Chondrocyte (in vitro differentiated cells): ENCODE measurements at regions not wholly inside any gene's neighbourhood (a gene's known extent, or its start where the extent isn't known, plus 50 kb on each side); places are given as distances from the start of the nearest gene placed in this dataset.

Source experiments
- DNase-seq: peaks from one replicate; pipeline ENCODE4 v3.0.0; 2021; ENCODE audit warnings: mixed read lengths, low spot score
- H3K27ac Mint-ChIP-seq: one replicate; pipeline ENCODE4 v1.8.0; 2021; ENCODE audit warnings: mild to moderate bottlenecking, moderate library complexity, mixed read lengths; ENCODE audit not compliant: unreplicated experiment
- H3K27me3 Mint-ChIP-seq: 2 replicates; pipeline ENCODE4 v1.8.0; 2021; ENCODE audit warnings: low read depth, mixed read lengths
- H3K36me3 Mint-ChIP-seq: 2 replicates; pipeline ENCODE4 v1.8.0; 2021; ENCODE audit warnings: low read depth, mixed read lengths
- H3K4me1 Mint-ChIP-seq: 2 replicates; pipeline ENCODE4 v1.8.0; 2021; ENCODE audit warnings: low read depth, mild to moderate bottlenecking, mixed read lengths
- H3K4me3 Mint-ChIP-seq: one replicate; pipeline ENCODE4 v1.8.0; 2021; ENCODE audit warnings: mild to moderate bottlenecking, moderate library complexity, mixed read lengths; ENCODE audit not compliant: unreplicated experiment
- H3K9me3 Mint-ChIP-seq: 2 replicates; pipeline ENCODE4 v1.8.0; 2021; ENCODE audit warnings: low read depth, mixed read lengths
- TF ChIP-seq, protein P1 (sequence below): fragments of 200-600 bp; sonication (generic); IDR thresholded peaks from 2 replicates; pipeline ENCODE4 v1.5.0; 2021; ENCODE audit warnings: antibody characterized with exemption, mild to moderate bottlenecking, moderate library complexity

DNA sequence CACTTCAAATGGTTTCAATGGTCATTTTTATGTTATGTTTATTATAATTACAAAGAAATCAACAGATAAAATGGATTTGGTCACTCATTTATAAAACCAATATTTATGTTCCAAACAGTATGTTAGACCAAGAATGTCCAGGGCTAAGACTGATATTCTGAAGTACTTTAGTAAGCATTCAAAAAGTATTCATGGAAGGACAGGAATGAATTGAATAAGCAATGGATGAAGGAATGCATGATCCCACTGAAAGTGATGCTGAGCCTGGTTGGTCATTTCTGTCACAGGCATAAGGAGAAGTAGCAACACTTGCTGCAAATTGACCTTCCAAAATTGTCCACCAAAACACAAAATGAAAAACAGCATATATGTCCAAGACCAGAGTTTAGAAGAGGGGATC is 189.0 kb upstream of the CELF2 start:
- DNase-seq = no peak
- Mint-ChIP-seq H3K4me1 (peaks cover 65% of the 10 kb centered on the region), H3K36me3 (no peaks in the 10 kb centered on the region), H3K9me3 (no peaks in the 10 kb centered on the region), H3K4me3 (no peak overlapping the region), H3K27ac (peak overlapping the region; percentile 99), H3K27me3 (no peaks in the 10 kb centered on the region)
- TF ChIP-seq, protein P1, sequence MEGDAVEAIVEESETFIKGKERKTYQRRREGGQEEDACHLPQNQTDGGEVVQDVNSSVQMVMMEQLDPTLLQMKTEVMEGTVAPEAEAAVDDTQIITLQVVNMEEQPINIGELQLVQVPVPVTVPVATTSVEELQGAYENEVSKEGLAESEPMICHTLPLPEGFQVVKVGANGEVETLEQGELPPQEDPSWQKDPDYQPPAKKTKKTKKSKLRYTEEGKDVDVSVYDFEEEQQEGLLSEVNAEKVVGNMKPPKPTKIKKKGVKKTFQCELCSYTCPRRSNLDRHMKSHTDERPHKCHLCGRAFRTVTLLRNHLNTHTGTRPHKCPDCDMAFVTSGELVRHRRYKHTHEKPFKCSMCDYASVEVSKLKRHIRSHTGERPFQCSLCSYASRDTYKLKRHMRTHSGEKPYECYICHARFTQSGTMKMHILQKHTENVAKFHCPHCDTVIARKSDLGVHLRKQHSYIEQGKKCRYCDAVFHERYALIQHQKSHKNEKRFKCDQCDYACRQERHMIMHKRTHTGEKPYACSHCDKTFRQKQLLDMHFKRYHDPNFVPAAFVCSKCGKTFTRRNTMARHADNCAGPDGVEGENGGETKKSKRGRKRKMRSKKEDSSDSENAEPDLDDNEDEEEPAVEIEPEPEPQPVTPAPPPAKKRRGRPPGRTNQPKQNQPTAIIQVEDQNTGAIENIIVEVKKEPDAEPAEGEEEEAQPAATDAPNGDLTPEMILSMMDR = no peak

DNA sequence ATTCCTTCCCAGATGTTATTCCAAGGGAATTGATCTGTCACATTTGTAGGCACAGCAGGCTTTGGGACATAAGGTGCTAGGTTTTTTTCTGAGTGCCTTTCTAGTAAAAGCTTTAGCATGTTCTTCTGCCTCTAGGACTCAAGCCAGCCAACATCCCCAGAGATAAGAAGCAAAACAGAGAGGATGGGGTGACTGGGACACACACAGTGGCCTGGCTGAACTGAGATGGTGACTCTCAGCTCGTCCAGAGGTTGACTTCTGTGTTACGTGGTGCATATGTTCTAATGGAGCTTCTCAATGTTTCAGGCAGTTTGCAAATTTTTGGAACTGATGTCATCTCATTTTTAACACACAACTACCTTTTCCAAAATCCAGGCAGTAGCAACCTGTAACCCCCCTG is 188.1 kb upstream of the CELF2 start:
- no peaks in the 10 kb centered on the region for H3K27me3 Mint-ChIP-seq
- peaks cover 56% of the 10 kb centered on the region for H3K4me1 Mint-ChIP-seq
- no peaks in the 10 kb centered on the region for H3K36me3 Mint-ChIP-seq
- H3K9me3 Mint-ChIP-seq = no peaks in the 10 kb centered on the region
- DNase-seq = no peak
- peak overlapping the region; percentile 99 for H3K27ac Mint-ChIP-seq
- no peak overlapping the region for H3K4me3 Mint-ChIP-seq
- TF ChIP-seq, protein P1 = no peak

DNA sequence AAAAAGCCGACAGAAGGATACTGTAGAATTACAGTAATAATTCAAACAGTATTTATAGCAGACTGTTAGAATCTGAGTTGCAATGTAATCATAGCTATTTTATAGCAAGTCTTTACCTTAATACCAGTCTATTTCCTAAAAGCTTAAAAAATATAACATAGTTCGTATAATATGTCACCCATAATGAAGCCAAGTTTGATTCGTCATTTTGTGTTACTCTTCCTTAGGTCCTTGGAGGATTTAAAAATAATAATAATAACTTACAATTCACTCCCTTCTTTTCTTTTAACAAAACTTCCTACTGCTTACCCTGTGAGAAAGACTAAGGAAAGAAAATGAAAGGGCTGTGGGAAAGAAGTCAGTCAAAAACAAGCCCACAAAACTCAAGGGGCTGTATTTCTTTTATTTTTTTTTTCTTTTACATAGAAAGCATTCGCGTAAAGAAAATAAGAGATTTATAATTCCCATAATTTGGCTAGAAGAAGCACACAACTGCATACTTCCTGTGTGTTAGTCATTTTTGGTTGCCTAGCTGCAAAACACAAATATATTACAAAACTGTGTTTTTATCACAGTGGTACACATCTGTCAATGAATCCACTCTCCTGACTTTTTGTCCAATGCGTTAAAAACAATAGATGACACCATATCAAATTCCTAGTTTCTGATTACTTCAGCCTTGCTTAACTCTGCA is 187.2 kb upstream of the CELF2 start:
- H3K9me3 Mint-ChIP-seq = no peaks in the 10 kb centered on the region
- H3K27ac Mint-ChIP-seq = peak overlapping the region; percentile 99
- TF ChIP-seq, protein P1 = no peak
- DNase-seq = no peak
- H3K4me3 Mint-ChIP-seq = peak overlapping the region; percentile 5
- H3K4me1 Mint-ChIP-seq = peaks cover 50% of the 10 kb centered on the region
- H3K36me3 Mint-ChIP-seq = no peaks in the 10 kb centered on the region
- no peaks in the 10 kb centered on the region for H3K27me3 Mint-ChIP-seq

DNA sequence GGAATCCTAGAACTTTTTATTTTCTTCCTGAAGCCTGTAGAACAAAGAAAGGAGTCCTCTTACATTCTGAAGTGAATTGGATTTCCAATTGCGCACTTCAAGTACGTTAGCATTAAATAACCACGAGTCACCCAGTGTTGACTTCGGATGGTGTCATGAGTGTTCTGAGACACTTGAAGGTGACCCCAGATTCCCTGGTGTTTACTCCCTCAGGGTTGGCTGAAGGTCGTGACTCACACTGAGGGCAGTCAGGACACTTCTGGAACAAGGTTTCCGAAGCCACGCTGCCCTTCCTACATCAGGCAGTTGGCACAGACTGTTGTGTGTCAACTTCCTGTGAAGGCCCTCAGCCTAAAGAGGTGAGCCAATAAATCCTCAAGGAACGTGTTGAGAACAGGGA is 186.6 kb upstream of the CELF2 start:
- no peak for DNase-seq
- H3K9me3 Mint-ChIP-seq = no peaks in the 10 kb centered on the region
- H3K36me3 Mint-ChIP-seq = no peaks in the 10 kb centered on the region
- no peak overlapping the region for H3K4me3 Mint-ChIP-seq
- H3K27me3 Mint-ChIP-seq = no peaks in the 10 kb centered on the region
- TF ChIP-seq, protein P1 = no peak
- H3K4me1 Mint-ChIP-seq = peaks cover 50% of the 10 kb centered on the region
- peak overlapping the region; percentile 99 for H3K27ac Mint-ChIP-seq

DNA sequence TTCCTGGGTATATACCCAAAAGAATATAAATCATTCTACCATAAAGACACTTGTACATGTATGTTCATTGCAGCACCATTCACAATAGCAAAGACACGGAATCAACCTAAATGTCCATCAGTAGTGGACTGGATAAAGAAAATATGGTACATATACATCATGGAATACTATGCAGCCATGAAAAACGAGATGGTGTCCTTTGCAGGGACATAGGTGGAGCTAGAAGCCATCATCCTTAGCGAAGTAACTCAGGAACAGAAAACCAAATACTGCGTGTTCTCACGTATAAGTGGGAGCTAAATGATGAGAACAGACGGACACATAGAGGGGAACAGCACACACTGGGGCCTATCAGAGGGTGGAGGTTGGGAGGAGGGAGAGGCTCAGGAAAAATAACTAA is 183.7 kb upstream of the CELF2 start:
- H3K27ac Mint-ChIP-seq = no peak overlapping the region
- TF ChIP-seq, protein P1 = no peak
- H3K36me3 Mint-ChIP-seq = peaks cover 2% of the 10 kb centered on the region
- H3K4me3 Mint-ChIP-seq = no peak overlapping the region
- no peaks in the 10 kb centered on the region for H3K27me3 Mint-ChIP-seq
- H3K4me1 Mint-ChIP-seq = peaks cover 24% of the 10 kb centered on the region
- no peak for DNase-seq
- H3K9me3 Mint-ChIP-seq = peaks cover 12% of the 10 kb centered on the region
